T-cell (primary cell): ENCODE measurements at regions not wholly inside any gene's neighbourhood (a gene's known extent, or its start where the extent isn't known, plus 50 kb on each side); places are given as distances from the start of the nearest gene placed in this dataset.
"Not testable (repeated sequence)": the region's sequence is repeated elsewhere in the genome, so short reads cannot be mapped to it uniquely, and the experiment has no call there.

ENCODE experiments used
- ATAC-seq, 4 experiments: fragments of 200-7000 bp in 3 of 4; fragments of 150-1000 bp in 1 of 4; cut with Tn5 transposase; replicated peaks in 1 of 4; 1 replicate in 3 of 4; 2 replicates in 1 of 4; pipeline ENCODE4 v1.10.0; 2021; ENCODE audit warnings: moderate library complexity in 3 of 4, mild to moderate bottlenecking in 2 of 4, moderate number of reproducible peaks in 1 of 4
- CTCF ChIA-PET, 2 donors: fragments of 300-600 bp; sonication (Branson Sonifier 250); formaldehyde crosslinking; loops; one replicate each; lab custom pipeline; 2022; ENCODE audit warnings: antibody characterized with exemption in 2 of 2; lab: Charles Lee
- POLR2A ChIA-PET, 2 donors: fragments of 300-600 bp; sonication (Branson Sonifier 250); formaldehyde crosslinking; loops; one replicate each; lab custom pipeline; 2022; ENCODE audit warnings: antibody characterized with exemption in 2 of 2; lab: Charles Lee
- DNase-seq, 35 experiments: peaks; one replicate each; pipeline versions ENCODE4 v3.0.0 to v3.0.0-alpha.2; 2013 to 2023
- H3K27ac ChIP-seq: one replicate; pipeline ENCODE4 v1.5.1; 2013; ENCODE audit warnings: low read length
- H3K27me3 ChIP-seq, 2 experiments: replicated peaks in 1 of 2; 1 replicate in 1 of 2; 2 replicates in 1 of 2; pipeline versions ENCODE4 v1.6.1 to v1.7.0; 2013; ENCODE audit warnings: low read length in 1 of 2, mixed read lengths in 1 of 2; ENCODE audit not compliant: control insufficient read depth in 2 of 2, insufficient read depth in 2 of 2; ENCODE audit errors: extremely low read depth in 1 of 2
- H3K36me3 ChIP-seq, 2 donors: 1 replicate in 1 of 2; 2 replicates in 1 of 2; pipeline versions ENCODE4 v1.6.1 to v1.7.0; 2013; ENCODE audit warnings: low read length in 1 of 2; ENCODE audit not compliant: control insufficient read depth in 2 of 2, insufficient read depth in 1 of 2; ENCODE audit errors: extremely low read depth in 1 of 2
- H3K4me1 ChIP-seq, 2 experiments: 1 replicate in 1 of 2; 2 replicates in 1 of 2; pipeline versions ENCODE4 v1.6.1 to v1.7.0; 2013; ENCODE audit warnings: low read length in 2 of 2, mixed read lengths in 1 of 2; ENCODE audit not compliant: insufficient read depth in 2 of 2, control insufficient read depth in 1 of 2; ENCODE audit errors: extremely low read depth in 1 of 2
- H3K4me3 ChIP-seq, 2 donors: 1 replicate in 1 of 2; 2 replicates in 1 of 2; pipeline versions ENCODE4 v1.5.1 to v1.7.0; 2013; ENCODE audit warnings: mild to moderate bottlenecking in 2 of 2, low read length in 1 of 2, moderate library complexity in 1 of 2; ENCODE audit not compliant: control insufficient read depth in 1 of 2; ENCODE audit errors: extremely low read depth in 1 of 2
- H3K9me3 ChIP-seq: 2 replicates; pipeline ENCODE4 v1.7.0; 2013
- H3K27ac Mint-ChIP-seq, 2 donors: one replicate each; pipeline ENCODE4 v1.8.0; 2020 to 2021; ENCODE audit warnings: mild to moderate bottlenecking in 2 of 2, mixed read lengths in 2 of 2
- H3K27me3 Mint-ChIP-seq, 2 donors: one replicate each; pipeline ENCODE4 v1.8.0; 2021 to 2022; ENCODE audit warnings: mixed read lengths in 2 of 2
- H3K36me3 Mint-ChIP-seq: one replicate; pipeline ENCODE4 v1.8.0; 2021; ENCODE audit warnings: mixed read lengths
- H3K4me1 Mint-ChIP-seq, 3 donors: one replicate each; pipeline ENCODE4 v1.8.0; 2020 to 2022; ENCODE audit warnings: mixed read lengths in 3 of 3, mild to moderate bottlenecking in 1 of 3
- H3K4me3 Mint-ChIP-seq, 3 donors: one replicate each; pipeline ENCODE4 v1.8.0; 2020 to 2022; ENCODE audit warnings: mild to moderate bottlenecking in 3 of 3, mixed read lengths in 3 of 3, moderate library complexity in 3 of 3
- H3K9me3 Mint-ChIP-seq, 3 donors: one replicate each; pipeline ENCODE4 v1.8.0; 2020 to 2022; ENCODE audit warnings: mixed read lengths in 3 of 3
- WGBS: methylation state at CpG from one replicate; pipeline ENCODE4 v1.1.5; 2013; ENCODE audit warnings: missing lambda C conversion rate; ENCODE audit not compliant: insufficient coverage; 5-methylcytosine and 5-hydroxymethylcytosine counted together

DNA sequence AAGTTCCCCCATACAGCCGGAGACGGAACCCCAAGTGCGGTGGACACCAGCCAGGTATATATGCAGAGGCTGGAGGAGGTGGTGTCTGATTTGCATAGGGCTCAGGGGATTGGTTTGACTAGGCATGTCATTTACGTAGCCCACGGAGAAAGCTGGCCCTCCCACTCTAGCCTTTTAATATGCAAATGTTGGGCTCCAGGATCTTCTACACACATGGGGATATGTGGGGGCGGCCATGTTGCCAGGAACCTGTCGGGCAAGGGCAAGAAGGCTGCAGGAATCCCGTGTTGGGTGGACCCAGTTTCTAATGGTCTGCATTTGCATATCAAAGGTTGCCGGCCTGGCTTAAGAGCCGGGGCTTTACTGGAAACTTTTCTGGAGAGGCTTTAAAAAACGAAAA lies 57.4 kb downstream of the FTHL17 start:
- CTCF ChIA-PET, H3K27me3 ChIP-seq, H3K9me3 Mint-ChIP-seq, H3K27me3 Mint-ChIP-seq, POLR2A ChIA-PET, ATAC-seq, H3K4me3 Mint-ChIP-seq, H3K27ac ChIP-seq, H3K36me3 ChIP-seq, H3K4me1 ChIP-seq, DNase-seq, H3K36me3 Mint-ChIP-seq, H3K4me3 ChIP-seq, H3K9me3 ChIP-seq, H3K4me1 Mint-ChIP-seq, H3K27ac Mint-ChIP-seq: not testable (repeated sequence)
- 86% methylated on average over 3 of the region's 11 CpGs for WGBS

DNA sequence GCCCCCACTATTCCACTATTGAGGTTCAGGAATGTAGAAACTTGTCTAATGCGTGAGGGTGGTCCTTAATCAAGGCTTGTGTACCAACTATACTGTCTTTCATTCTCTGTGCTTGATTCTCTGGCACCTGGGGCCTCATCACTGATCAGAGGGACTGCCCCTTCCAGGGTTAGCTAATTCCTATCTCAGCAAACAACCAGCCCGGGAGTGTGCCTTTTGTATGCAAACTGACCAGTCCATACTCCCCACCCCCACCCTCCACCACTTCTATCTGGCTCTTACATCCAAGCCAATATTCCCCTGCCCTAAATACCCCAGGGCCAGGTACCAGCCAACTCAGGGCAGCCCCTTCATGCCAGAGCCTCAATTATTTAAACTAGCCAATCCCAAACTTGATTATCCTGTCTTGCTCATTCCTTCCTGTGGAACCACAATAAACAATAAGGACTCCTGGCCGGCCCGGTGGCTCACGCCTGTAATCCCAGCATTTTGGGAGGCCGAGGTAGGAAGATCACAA lies 59.3 kb downstream of the FTHL17 start:
- Histone ChIP-seq H3K4me3 (no peak overlapping the region), H3K27ac (no peak overlapping the region), H3K27me3 (no peaks in the 10 kb centered on the region), H3K36me3 (no peaks in the 10 kb centered on the region), H3K4me1 (no peaks in the 10 kb centered on the region), H3K9me3 (no peaks in the 10 kb centered on the region)
- Mint-ChIP-seq H3K9me3 (peaks cover 0 to 7% (median 0%) of the 10 kb centered on the region in 3 donors), H3K4me3 (no peak overlapping the region), H3K27ac (no peak overlapping the region), H3K36me3 (no peaks in the 10 kb centered on the region), H3K27me3 (no peaks in the 10 kb centered on the region), H3K4me1 (no peaks in the 10 kb centered on the region)
- DNase-seq (no peak), ATAC-seq (no peak)
- POLR2A ChIA-PET, result no interaction called here
- WGBS, result 80% methylated on average over 1 of the region's 6 CpGs
- CTCF ChIA-PET, result no interaction called here

- no peaks in the 10 kb centered on the region for H3K36me3 Mint-ChIP-seq
- H3K4me1 ChIP-seq, result no peaks in the 10 kb centered on the region
- CTCF ChIA-PET, result no interaction called here
Observed at GRCh38 chrX:31007321-31007720, 64.5 kb downstream of the FTHL17 start.

DNA sequence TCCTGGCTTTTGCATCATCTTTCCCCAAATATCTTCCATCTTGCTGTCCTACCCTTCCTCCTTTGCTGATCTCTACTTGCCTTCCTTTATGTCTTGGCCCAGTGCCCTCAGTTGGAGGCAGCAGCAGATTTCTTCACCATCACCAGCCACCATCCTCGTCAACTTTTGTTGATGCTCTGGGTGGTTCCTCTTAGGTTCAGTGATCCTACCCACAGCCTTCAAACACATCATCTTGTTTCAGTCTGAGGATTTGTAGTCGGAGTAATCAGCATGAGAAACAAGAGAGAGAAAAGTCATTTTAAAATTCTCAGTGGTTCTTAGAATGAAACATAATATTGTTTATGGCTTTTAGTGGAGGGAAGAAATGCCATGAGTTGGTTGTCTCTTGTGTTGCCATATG lies 65.8 kb downstream of the FTHL17 start:
- Mint-ChIP-seq H3K4me3 (no peak overlapping the region), H3K4me1 (no peaks in the 10 kb centered on the region), H3K9me3 (no peaks in the 10 kb centered on the region), H3K36me3 (no peaks in the 10 kb centered on the region), H3K27me3 (peaks cover under 1 to 4% of the 10 kb centered on the region in 2 donors), H3K27ac (no peak overlapping the region)
- POLR2A ChIA-PET, result no interaction called here
- Histone ChIP-seq H3K4me3 (no peak overlapping the region), H3K36me3 (no peaks in the 10 kb centered on the region), H3K4me1 (no peaks in the 10 kb centered on the region), H3K9me3 (no peaks in the 10 kb centered on the region), H3K27ac (no peak overlapping the region), H3K27me3 (no peaks in the 10 kb centered on the region)
- no peak for ATAC-seq
- WGBS, result no CpG with 5 or more reads among the region's 2 CpGs
- no peak for DNase-seq
- CTCF ChIA-PET, result no interaction called here

More at GRCh38 chrX:31007321-31007720, 64.5 kb downstream of the FTHL17 start:
- POLR2A ChIA-PET, result no interaction called here
- Histone ChIP-seq H3K4me3 (no peak overlapping the region), H3K36me3 (no peaks in the 10 kb centered on the region), H3K9me3 (no peaks in the 10 kb centered on the region), H3K27ac (no peak overlapping the region), H3K27me3 (no peaks in the 10 kb centered on the region)
- Mint-ChIP-seq H3K27me3 (no peaks in the 10 kb centered on the region), H3K27ac (no peak overlapping the region), H3K4me3 (no peak overlapping the region), H3K4me1 (no peaks in the 10 kb centered on the region), H3K9me3 (no peaks in the 10 kb centered on the region)
- WGBS, result 60% methylated on average over 1 of the region's 4 CpGs
- ATAC-seq (no peak), DNase-seq (no peak)

DNA sequence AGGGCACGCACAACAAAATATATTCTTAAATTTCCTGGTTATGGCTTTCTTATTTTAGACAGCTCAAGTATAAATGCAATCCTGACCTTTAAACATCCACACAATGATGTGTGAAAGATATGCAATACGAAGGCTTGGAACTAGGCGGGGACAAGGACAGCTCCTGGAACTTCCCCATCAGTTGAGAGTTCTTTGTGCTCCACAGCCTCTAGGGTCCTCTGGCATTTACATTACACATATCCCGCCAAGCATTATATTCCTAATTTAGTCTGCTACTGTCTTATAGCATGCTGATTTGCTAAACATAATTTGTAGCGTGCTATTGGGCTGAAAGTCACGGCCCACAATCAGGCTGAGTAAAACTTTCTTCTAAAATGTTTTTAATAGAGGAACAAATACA lies 74.4 kb downstream of the FTHL17 start:
- H3K4me3 ChIP-seq, result no peak overlapping the region
- ATAC-seq, result no peak
- Mint-ChIP-seq H3K27me3 (peaks cover 3 to 20% of the 10 kb centered on the region in 2 donors), H3K9me3 (no peaks in the 10 kb centered on the region), H3K4me3 (no peak overlapping the region), H3K27ac (no peak overlapping the region), H3K4me1 (peaks cover 7 to 20% (median 15%) of the 10 kb centered on the region in 3 donors), H3K36me3 (no peaks in the 10 kb centered on the region)
- ChIA-PET CTCF (no interaction called here), POLR2A (no interaction called here)
- no peaks in the 10 kb centered on the region for H3K9me3 ChIP-seq
- H3K27ac ChIP-seq, result no peak overlapping the region
- peaks cover 0 to 2% of the 10 kb centered on the region in 2 experiments for H3K4me1 ChIP-seq
- no peak for DNase-seq
- no peaks in the 10 kb centered on the region for H3K36me3 ChIP-seq
- no peaks in the 10 kb centered on the region for H3K27me3 ChIP-seq
- 0% methylated on average over 1 of the region's 6 CpGs for WGBS

GRCh38 chrX:30995705-30996104 lies 76.1 kb downstream of the FTHL17 start:
- no peaks in the 10 kb centered on the region for H3K36me3 Mint-ChIP-seq
- no peak overlapping the region for H3K27ac Mint-ChIP-seq
- no CpG with 5 or more reads among the region's 3 CpGs for WGBS

More at GRCh38 chrX:30995705-30996104, 76.1 kb downstream of the FTHL17 start:
- Mint-ChIP-seq H3K4me3 (no peak overlapping the region), H3K9me3 (no peaks in the 10 kb centered on the region), H3K27me3 (peaks cover 0 to 13% of the 10 kb centered on the region in 2 donors), H3K4me1 (peaks cover 8 to 33% (median 15%) of the 10 kb centered on the region in 3 donors)
- Histone ChIP-seq H3K36me3 (no peaks in the 10 kb centered on the region), H3K27ac (no peak overlapping the region), H3K9me3 (no peaks in the 10 kb centered on the region), H3K27me3 (no peaks in the 10 kb centered on the region), H3K4me1 (peaks cover 0 to 2% of the 10 kb centered on the region in 2 experiments), H3K4me3 (no peak overlapping the region)
- DNase-seq, result no peak
- CTCF ChIA-PET, result no interaction called here
- POLR2A ChIA-PET, result no interaction called here
- no peak for ATAC-seq
